Loucy (cell line): ENCODE measurements at regions not wholly inside any gene's neighbourhood (a gene's known extent, or its start where the extent isn't known, plus 50 kb on each side); places are given as distances from the start of the nearest gene placed in this dataset.

Experiments
- H2AFZ ChIP-seq: fragments of 200-600 bp; sonication (generic); 2 replicates; pipeline ENCODE4 v1.6.0; 2016; ENCODE audit warnings: antibody characterized with exemption, mild to moderate bottlenecking, low read length, moderate library complexity
- H3F3A ChIP-seq: fragments of 200-600 bp; 2 replicates; pipeline ENCODE4 v1.6.0; 2016; ENCODE audit warnings: antibody characterized with exemption, low read depth, mild to moderate bottlenecking
- H3K27me3 ChIP-seq: fragments of 200-600 bp; sonication (generic); 2 replicates; pipeline ENCODE4 v1.6.1; 2014; ENCODE audit warnings: low read length, mild to moderate bottlenecking; ENCODE audit not compliant: insufficient read depth, poor library complexity, severe bottlenecking
- H3K36me3 ChIP-seq: fragments of 200-600 bp; sonication (generic); 2 replicates; pipeline ENCODE4 v1.6.1; 2016; ENCODE audit warnings: low read length; ENCODE audit not compliant: insufficient read depth
- H3K4me1 ChIP-seq: fragments of 200-600 bp; sonication (generic); 2 replicates; pipeline ENCODE4 v1.5.1; 2014; ENCODE audit warnings: low read length, mild to moderate bottlenecking; ENCODE audit not compliant: insufficient read depth, poor library complexity, severe bottlenecking
- H3K4me2 ChIP-seq: fragments of 200-600 bp; sonication (generic); 2 replicates; pipeline ENCODE4 v1.6.0; 2014; ENCODE audit warnings: antibody characterized with exemption, low read length, low read depth, mild to moderate bottlenecking; ENCODE audit not compliant: poor library complexity, severe bottlenecking
- H3K4me3 ChIP-seq: fragments of 200-600 bp; sonication (generic); 2 replicates; pipeline ENCODE4 v1.5.1; 2014; ENCODE audit warnings: low read length, mild to moderate bottlenecking, mixed read lengths; ENCODE audit not compliant: poor library complexity, severe bottlenecking
- H3K79me2 ChIP-seq: fragments of 200-600 bp; sonication (generic); 2 replicates; pipeline ENCODE4 v1.6.1; 2014; ENCODE audit warnings: low read length; ENCODE audit not compliant: insufficient read depth
- H3K9ac ChIP-seq: fragments of 200-600 bp; sonication (generic); 2 replicates; pipeline ENCODE4 v1.6.0; 2014; ENCODE audit warnings: mild to moderate bottlenecking, low read depth, low read length, moderate library complexity; ENCODE audit not compliant: poor library complexity, severe bottlenecking
- H3K9me2 ChIP-seq: fragments of 200-600 bp; sonication (generic); replicated peaks from 2 replicates; pipeline ENCODE4 v1.6.1; 2016; ENCODE audit warnings: low read depth, low read length, mixed read lengths
- H3K9me3 ChIP-seq: fragments of 200-600 bp; sonication (generic); 2 replicates; pipeline ENCODE4 v1.6.1; 2014; ENCODE audit warnings: mild to moderate bottlenecking, antibody characterized with exemption, low read length, low read depth; ENCODE audit not compliant: insufficient read depth
- H4K20me1 ChIP-seq: fragments of 200-600 bp; sonication (generic); 2 replicates; pipeline ENCODE4 v1.6.0; 2014; ENCODE audit warnings: antibody characterized with exemption, low read length, mild to moderate bottlenecking; ENCODE audit not compliant: insufficient read depth, poor library complexity, severe bottlenecking
- EZH2phosphoT487 ChIP-seq: fragments of 200-600 bp; IDR thresholded peaks from 2 replicates; pipeline ENCODE4 v1.6.1; 2018; ENCODE audit warnings: antibody characterized with exemption, mild to moderate bottlenecking, moderate library complexity, borderline replicate concordance
- TF ChIP-seq, protein P1 (sequence below): fragments of 200-600 bp; sonication (generic); conservative IDR thresholded peaks from 2 replicates; pipeline ENCODE4 v1.5.1; 2014; ENCODE audit warnings: mild to moderate bottlenecking, antibody characterized with exemption, low read length

DNA sequence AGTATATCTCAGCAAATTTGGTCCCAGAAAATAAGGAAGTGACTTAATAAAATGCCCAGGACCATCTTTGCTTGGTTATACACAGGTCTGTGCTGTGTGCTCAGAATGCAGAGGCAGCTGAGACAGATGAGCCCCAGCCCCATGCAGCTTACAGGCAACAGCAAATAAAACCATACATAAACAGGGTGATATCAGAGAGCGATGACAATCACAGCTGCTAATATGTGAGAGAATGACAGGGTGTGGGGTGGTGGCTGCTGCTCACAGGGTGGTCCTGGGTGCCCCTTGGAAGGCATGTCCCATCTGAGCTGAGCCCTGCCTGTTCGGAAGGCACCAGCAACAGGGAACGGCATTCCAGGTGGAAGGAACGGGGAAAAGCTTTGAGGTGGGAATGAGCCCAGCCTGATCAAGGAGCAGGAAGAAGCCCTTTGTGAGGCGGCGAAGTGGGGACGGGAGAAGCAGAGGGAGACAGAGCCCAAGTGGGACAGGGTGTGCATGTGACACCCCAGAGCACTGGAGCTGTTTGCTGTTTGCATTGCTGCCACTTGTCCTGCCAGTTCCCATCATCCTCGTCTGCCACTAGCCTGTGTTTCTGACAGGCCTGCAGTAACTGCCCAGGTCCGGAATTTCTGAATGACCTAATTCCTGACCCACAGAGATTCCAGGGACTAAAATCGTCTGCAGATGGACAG, 150.5 kb downstream of the KATNIP start:
- Histone ChIP-seq H3K79me2 (no peaks in the 10 kb centered on the region), H3F3A (no peaks in the 10 kb centered on the region), H3K4me2 (no peak overlapping the region), H2AFZ (no peak overlapping the region), H3K4me3 (no peak overlapping the region), H3K27me3 (no peaks in the 10 kb centered on the region), H4K20me1 (no peaks in the 10 kb centered on the region), H3K9me3 (no peaks in the 10 kb centered on the region), H3K9me2 (no peaks in the 10 kb centered on the region), H3K9ac (no peak overlapping the region), H3K36me3 (no peaks in the 10 kb centered on the region), H3K4me1 (no peaks in the 10 kb centered on the region)
- TF ChIP-seq EZH2phosphoT487 = no peak
- TF ChIP-seq, protein P1, sequence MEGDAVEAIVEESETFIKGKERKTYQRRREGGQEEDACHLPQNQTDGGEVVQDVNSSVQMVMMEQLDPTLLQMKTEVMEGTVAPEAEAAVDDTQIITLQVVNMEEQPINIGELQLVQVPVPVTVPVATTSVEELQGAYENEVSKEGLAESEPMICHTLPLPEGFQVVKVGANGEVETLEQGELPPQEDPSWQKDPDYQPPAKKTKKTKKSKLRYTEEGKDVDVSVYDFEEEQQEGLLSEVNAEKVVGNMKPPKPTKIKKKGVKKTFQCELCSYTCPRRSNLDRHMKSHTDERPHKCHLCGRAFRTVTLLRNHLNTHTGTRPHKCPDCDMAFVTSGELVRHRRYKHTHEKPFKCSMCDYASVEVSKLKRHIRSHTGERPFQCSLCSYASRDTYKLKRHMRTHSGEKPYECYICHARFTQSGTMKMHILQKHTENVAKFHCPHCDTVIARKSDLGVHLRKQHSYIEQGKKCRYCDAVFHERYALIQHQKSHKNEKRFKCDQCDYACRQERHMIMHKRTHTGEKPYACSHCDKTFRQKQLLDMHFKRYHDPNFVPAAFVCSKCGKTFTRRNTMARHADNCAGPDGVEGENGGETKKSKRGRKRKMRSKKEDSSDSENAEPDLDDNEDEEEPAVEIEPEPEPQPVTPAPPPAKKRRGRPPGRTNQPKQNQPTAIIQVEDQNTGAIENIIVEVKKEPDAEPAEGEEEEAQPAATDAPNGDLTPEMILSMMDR = no peak

DNA sequence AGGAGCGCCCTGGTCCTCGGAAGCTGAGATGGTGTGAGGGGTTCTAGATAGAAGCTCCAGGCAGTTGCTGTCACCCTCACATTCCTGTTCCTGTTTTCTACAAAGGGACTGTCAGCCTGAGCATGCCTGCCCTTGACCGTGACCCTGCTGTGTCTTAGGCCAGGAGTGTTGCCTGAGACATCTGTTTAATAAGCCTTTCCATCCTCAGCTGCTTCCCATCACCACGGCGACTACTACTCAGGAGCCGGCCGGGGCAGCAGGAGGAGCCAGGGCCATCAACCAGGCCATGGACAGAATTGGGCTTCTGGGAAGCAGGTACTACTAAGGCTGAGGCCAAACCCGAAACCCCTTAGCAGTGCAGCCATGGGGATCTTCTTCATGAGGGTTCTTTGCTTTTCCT, 151.4 kb downstream of the KATNIP start:
- no peak overlapping the region for H3K4me3 ChIP-seq
- H3K9ac ChIP-seq = no peak overlapping the region
- H3F3A ChIP-seq = no peaks in the 10 kb centered on the region
- no peak overlapping the region for H2AFZ ChIP-seq
- TF ChIP-seq EZH2phosphoT487 = no peak
- TF ChIP-seq, protein P1 = no peak
- no peaks in the 10 kb centered on the region for H3K9me3 ChIP-seq
- no peaks in the 10 kb centered on the region for H3K9me2 ChIP-seq
- H3K79me2 ChIP-seq = no peaks in the 10 kb centered on the region
- no peak overlapping the region for H3K4me2 ChIP-seq
- no peaks in the 10 kb centered on the region for H4K20me1 ChIP-seq
- H3K27me3 ChIP-seq = no peaks in the 10 kb centered on the region
- H3K36me3 ChIP-seq = no peaks in the 10 kb centered on the region
- H3K4me1 ChIP-seq = no peaks in the 10 kb centered on the region

DNA sequence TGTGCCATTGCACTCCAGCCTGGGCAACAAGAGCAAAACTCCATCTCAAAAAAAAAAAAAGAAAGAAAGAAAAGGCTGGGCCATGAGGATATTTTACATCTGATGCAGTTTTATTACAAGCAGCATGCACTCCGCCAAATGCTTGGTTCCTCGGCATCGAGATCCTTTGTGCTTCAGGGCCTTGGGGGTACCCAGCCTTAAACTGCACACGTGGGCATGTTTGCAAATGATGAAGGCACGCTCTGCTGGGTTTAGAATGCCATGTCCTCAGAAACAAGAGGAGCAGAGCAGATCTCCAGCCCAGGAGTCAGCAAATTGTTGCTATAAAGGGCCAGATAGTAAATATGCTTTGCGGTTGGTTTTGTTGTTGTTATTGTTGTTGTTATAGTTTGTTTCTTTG, 153.2 kb downstream of the KATNIP start:
- Histone ChIP-seq H3K9me3 (no peaks in the 10 kb centered on the region), H3K27me3 (no peaks in the 10 kb centered on the region), H3F3A (no peaks in the 10 kb centered on the region), H3K36me3 (no peaks in the 10 kb centered on the region), H3K4me3 (no peak overlapping the region), H2AFZ (no peak overlapping the region), H3K79me2 (no peaks in the 10 kb centered on the region), H3K9ac (no peak overlapping the region), H3K4me2 (no peak overlapping the region), H3K9me2 (no peaks in the 10 kb centered on the region), H3K4me1 (no peaks in the 10 kb centered on the region), H4K20me1 (no peaks in the 10 kb centered on the region)
- no peak for TF ChIP-seq EZH2phosphoT487
- TF ChIP-seq, protein P1 = no peak
